ENCODE measurements at regions not wholly inside any gene's neighbourhood (a gene's known extent, or its start where the extent isn't known, plus 50 kb on each side); places are given as distances from the start of the nearest gene placed in this dataset.

DNA sequence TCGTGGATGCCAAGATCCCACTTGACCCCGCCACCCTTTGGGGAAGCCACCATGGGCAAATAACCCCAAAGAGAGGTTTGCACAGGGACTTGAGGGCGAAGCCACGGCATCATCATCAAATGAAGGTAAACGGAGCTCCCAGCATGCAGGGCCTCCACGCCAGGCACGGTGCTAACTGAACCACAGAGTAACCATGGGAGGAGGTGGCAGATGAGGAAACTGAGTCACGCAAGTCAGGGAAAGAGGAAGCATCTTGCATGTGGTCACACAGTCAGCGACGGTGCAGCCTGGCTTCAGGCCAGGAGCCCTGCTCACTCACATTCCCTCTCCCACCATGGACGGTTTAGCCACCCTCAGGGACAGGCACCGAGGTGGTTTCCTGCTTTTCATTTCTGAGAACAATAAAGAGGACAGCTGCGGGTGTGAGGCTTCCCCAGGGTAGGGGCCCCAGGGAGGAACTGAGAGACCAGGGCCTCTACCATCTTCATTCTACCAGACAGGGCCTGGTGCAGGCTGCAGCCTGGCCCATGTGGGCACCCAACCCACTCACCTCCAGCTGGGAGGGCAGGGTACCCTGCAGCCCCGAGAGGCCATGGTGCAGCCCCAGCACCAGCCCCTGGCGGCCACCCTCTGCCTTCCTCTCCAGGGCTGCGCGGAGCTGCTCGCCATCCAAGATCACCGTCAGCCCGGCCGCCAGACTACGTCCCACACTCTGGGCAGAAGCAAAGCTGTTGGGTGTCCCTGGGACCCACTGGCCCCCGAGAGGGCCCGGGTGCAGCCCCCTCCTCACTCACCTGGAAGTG is 78.3 kb downstream of the RMI2 start:
- Mint-ChIP-seq H3K36me3 (ENCODE audit: low read depth) (no peaks in the 10 kb centered on the region), H3K27ac (no peak overlapping the region), H3K27me3 (no peaks in the 10 kb centered on the region), H3K4me3 (no peak overlapping the region), H3K4me1 (peaks cover 2% of the 10 kb centered on the region), H3K9me3 (no peaks in the 10 kb centered on the region)
- DNase-seq = no peak
- intact Hi-C loops (cut with micrococcal nuclease) = no loop called here

DNA sequence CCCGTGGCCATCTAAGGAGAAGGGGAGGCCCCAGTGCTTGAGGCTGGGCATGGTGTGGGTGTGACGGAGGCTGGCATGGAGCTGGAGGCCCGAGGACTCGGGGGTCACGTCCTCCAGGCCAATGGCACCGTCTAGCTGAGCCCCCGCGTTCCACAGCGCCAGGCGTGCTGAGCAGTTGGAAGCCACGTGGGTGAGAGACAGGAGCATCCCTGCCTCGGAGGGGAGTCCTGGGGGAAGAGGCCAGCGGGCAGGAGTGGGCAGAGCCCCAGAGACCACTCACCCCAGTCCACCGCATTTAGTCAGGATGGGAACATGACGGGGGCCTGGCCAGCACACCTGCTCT is 78.8 kb downstream of the RMI2 start:
- Mint-ChIP-seq H3K4me3 (no peak overlapping the region), H3K36me3 (ENCODE audit: low read depth) (no peaks in the 10 kb centered on the region), H3K27ac (no peak overlapping the region), H3K27me3 (no peaks in the 10 kb centered on the region), H3K4me1 (peaks cover 2% of the 10 kb centered on the region), H3K9me3 (no peaks in the 10 kb centered on the region)
- intact Hi-C loops (cut with micrococcal nuclease) = no loop called here
- DNase-seq = no peak

- Mint-ChIP-seq H3K27me3 (no peaks in the 10 kb centered on the region), H3K4me1 (peaks cover 2% of the 10 kb centered on the region), H3K36me3 (ENCODE audit: low read depth) (no peaks in the 10 kb centered on the region), H3K9me3 (no peaks in the 10 kb centered on the region), H3K4me3 (no peak overlapping the region), H3K27ac (no peak overlapping the region)
- intact Hi-C loops (cut with micrococcal nuclease) = no loop called here
- no peak for DNase-seq
Observed at GRCh38 chr16:11425140-11425539, 79.9 kb downstream of the RMI2 start.

- no peak for DNase-seq
- intact Hi-C loops (cut with micrococcal nuclease) = no loop called here
- no peaks in the 10 kb centered on the region for H3K27me3 Mint-ChIP-seq
Observed at GRCh38 chr16:11428623-11428953, 83.3 kb downstream of the RMI2 start.

DNA sequence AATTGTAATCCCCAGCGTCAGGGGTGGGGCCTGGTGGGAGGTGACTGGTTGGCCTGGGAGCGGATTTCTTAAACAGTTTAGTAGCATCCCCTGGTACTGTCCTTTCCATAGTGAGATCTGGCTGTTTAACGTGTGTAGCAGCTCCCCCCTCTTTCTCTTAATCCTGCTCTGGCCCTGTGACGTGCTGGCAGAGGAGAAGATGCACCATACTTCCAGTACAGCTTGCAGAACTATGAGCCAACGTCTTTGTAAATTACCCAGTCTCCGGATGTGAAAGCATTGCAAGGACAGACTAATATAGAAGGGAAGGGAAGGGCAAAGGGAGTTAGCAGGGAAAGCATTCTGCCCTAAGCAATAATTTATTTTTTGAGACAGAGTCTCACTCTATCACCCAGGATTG is 83.9 kb downstream of the RMI2 start:
- DNase-seq = no peak
- no peaks in the 10 kb centered on the region for H3K4me1 Mint-ChIP-seq
- H3K27me3 Mint-ChIP-seq = no peaks in the 10 kb centered on the region
- H3K27ac Mint-ChIP-seq = no peak overlapping the region
- intact Hi-C loops (cut with micrococcal nuclease) = no loop called here
- H3K4me3 Mint-ChIP-seq = no peak overlapping the region
- H3K36me3 Mint-ChIP-seq (ENCODE audit: low read depth) = no peaks in the 10 kb centered on the region
- H3K9me3 Mint-ChIP-seq = no peaks in the 10 kb centered on the region

More at GRCh38 chr16:11428623-11428953, 83.3 kb downstream of the RMI2 start:
- Mint-ChIP-seq H3K27ac (no peak overlapping the region), H3K36me3 (ENCODE audit: low read depth) (no peaks in the 10 kb centered on the region), H3K4me3 (no peak overlapping the region), H3K4me1 (no peaks in the 10 kb centered on the region), H3K9me3 (no peaks in the 10 kb centered on the region)

DNA sequence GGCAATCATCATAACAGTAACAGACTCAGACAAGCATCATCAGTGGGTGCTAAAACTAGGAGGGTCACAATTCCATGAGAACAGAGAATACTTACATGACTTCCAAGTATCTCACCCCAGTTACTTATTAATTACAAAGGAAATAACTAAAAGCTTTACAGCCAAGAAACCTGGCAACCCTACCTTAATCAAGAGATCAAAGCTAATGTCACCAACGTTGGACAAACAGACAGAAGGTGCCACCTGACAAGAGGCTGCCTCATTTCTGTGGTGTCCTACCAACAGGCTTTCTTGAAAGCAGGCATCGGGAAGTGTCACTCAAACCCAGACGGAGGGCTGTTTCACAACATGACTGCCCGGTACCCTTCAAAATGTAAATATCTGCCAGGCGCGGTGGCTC is 84.6 kb downstream of the RMI2 start:
- H3K9me3 Mint-ChIP-seq = no peaks in the 10 kb centered on the region
- H3K27me3 Mint-ChIP-seq = no peaks in the 10 kb centered on the region
- intact Hi-C loops (cut with micrococcal nuclease) = no loop called here
- H3K36me3 Mint-ChIP-seq (ENCODE audit: low read depth) = no peaks in the 10 kb centered on the region
- no peak for DNase-seq
- no peak overlapping the region for H3K4me3 Mint-ChIP-seq
- H3K27ac Mint-ChIP-seq = no peak overlapping the region
- H3K4me1 Mint-ChIP-seq = no peaks in the 10 kb centered on the region

DNA sequence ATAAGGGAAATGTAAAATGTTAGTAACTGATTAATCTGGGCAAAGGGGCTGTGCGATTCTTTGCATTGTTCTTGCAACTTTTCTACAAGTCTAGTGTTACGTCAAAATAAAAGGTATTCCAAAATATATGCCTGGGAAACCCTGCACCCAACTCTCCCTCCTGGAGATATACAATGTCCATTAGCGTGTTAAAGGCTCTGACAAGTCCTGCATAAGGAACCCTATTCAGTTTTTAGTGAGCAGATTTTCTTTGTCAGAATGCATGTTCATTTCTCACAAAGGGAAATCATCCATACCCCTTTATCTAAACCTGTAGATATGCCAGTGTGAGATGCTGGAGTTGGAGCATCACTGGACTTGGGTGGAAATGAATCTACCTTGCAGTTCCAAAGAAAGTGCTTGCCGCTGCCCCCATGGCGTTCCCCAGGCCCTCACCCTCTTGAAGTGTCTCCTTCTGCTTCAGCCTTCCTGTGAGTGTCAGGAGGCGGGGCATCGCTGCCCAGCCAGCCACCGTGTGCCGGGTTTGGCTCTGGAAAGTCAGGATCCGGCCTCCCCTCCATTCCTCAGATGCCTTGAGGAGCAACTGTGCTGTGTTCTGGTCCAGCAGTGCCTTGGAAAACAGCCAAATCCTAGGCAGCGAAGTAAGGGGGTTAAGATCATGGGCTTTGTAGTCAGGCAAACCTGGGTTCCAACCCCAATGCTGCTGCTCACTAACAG is 85.5 kb downstream of the RMI2 start:
- H3K4me1 Mint-ChIP-seq = no peaks in the 10 kb centered on the region
- H3K27me3 Mint-ChIP-seq = no peaks in the 10 kb centered on the region
- H3K36me3 Mint-ChIP-seq (ENCODE audit: low read depth) = no peaks in the 10 kb centered on the region
- H3K27ac Mint-ChIP-seq = no peak overlapping the region
- intact Hi-C loops (cut with micrococcal nuclease) = no loop called here
- H3K9me3 Mint-ChIP-seq = no peaks in the 10 kb centered on the region
- H3K4me3 Mint-ChIP-seq = no peak overlapping the region
- no peak for DNase-seq

- Mint-ChIP-seq H3K4me1 (no peaks in the 10 kb centered on the region), H3K36me3 (ENCODE audit: low read depth) (no peaks in the 10 kb centered on the region), H3K27ac (no peak overlapping the region), H3K4me3 (no peak overlapping the region), H3K9me3 (no peaks in the 10 kb centered on the region), H3K27me3 (no peaks in the 10 kb centered on the region)
- no peak for DNase-seq
- intact Hi-C loops (cut with micrococcal nuclease) = no loop called here
Observed at GRCh38 chr16:11431915-11432465, 86.7 kb downstream of the RMI2 start.

DNA sequence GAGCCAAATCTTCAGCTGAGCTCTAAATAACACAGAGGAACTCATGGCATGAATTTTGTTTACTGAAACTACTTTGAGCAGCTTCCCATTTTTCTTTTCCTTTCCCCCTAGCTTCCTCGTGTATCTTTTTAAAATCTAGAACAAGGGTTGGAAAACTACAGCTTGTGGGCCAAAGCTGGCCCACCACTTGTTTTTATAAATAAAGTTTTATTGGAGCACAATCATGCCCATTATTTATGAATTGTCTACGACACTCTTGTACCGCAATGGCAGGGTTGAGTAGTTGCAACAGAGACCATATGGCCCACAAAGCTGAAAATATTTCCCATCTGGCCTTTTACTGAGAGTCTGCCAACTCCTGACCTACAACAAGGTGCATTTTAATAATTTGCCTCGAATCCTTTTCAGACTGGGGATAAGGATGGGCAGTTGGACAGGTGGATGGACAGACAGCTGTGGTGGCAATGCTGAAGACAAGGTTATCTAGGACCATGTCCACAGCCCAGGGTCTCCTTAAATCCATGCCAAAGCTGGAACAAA is 87.7 kb downstream of the RMI2 start:
- no peak for DNase-seq
- Mint-ChIP-seq H3K27ac (no peak overlapping the region), H3K27me3 (no peaks in the 10 kb centered on the region), H3K36me3 (ENCODE audit: low read depth) (no peaks in the 10 kb centered on the region), H3K9me3 (no peaks in the 10 kb centered on the region), H3K4me3 (no peak overlapping the region), H3K4me1 (no peaks in the 10 kb centered on the region)
- intact Hi-C loops (cut with micrococcal nuclease) = no loop called here

GRCh38 chr16:11435576-11435975 is 90.3 kb downstream of the RMI2 start:
- no peak for DNase-seq
- Mint-ChIP-seq H3K27me3 (no peaks in the 10 kb centered on the region), H3K36me3 (ENCODE audit: low read depth) (no peaks in the 10 kb centered on the region), H3K4me3 (no peak overlapping the region), H3K27ac (no peak overlapping the region), H3K9me3 (no peaks in the 10 kb centered on the region), H3K4me1 (no peaks in the 10 kb centered on the region)
- intact Hi-C loops (cut with micrococcal nuclease) = no loop called here

- Mint-ChIP-seq H3K4me3 (no peak overlapping the region), H3K4me1 (no peaks in the 10 kb centered on the region), H3K27me3 (no peaks in the 10 kb centered on the region), H3K27ac (no peak overlapping the region), H3K9me3 (no peaks in the 10 kb centered on the region), H3K36me3 (ENCODE audit: low read depth) (no peaks in the 10 kb centered on the region)
- DNase-seq = no peak
- intact Hi-C loops (cut with micrococcal nuclease) = no loop called here
Observed at GRCh38 chr16:11437069-11437468, 91.8 kb downstream of the RMI2 start.

DNA sequence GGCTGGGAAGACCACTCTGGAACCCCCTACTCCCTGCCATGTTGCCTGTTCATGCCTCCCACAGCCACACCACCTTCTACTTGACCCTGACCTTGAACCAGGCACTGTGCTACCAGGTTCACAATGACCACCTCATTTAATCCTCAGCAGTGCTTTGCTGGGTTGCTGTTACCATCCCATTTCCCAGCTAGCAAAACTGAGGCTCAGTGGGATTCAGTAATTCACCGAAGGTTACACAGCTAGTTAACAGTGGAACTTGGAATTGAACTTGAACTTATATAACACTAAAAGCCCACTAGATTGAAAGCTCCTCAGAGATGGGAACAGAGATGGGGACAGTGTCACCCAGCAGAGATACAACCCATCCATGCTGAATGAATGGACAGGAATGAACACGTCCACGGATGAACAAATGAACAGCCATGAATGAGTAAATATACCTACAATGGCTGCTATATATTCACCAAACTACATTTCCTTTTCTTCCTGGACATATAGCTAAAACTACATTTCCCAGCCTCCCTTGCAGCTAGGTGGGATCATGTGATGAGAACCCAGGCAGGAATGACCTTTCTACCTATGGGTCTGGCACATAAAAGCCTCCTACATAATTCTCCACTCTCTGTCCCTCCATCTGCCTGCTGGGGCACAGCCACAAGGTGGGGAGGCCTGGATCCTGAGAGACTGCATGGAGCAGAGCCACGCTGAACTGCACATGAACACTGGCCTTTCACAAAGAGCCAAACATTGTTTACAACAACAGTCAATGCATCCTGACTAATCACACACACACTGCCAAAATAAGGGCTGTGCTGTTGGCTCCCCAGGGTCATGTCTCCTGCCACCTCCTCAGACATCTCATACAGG is 94.8 kb downstream of the RMI2 start:
- intact Hi-C loops (cut with micrococcal nuclease) = no loop called here

GRCh38 chr16:11440657-11441012 is 95.4 kb downstream of the RMI2 start:
- no peak overlapping the region for H3K4me3 Mint-ChIP-seq
- intact Hi-C loops (cut with micrococcal nuclease) = no loop called here
- H3K27me3 Mint-ChIP-seq = no peaks in the 10 kb centered on the region
- no peaks in the 10 kb centered on the region for H3K4me1 Mint-ChIP-seq
- no peaks in the 10 kb centered on the region for H3K36me3 Mint-ChIP-seq (ENCODE audit: low read depth)
- H3K9me3 Mint-ChIP-seq = no peaks in the 10 kb centered on the region
- DNase-seq = no peak
- H3K27ac Mint-ChIP-seq = no peak overlapping the region

More for the DNA sequence above, 94.8 kb downstream of the RMI2 start:
- H3K27me3 Mint-ChIP-seq = no peaks in the 10 kb centered on the region
- no peaks in the 10 kb centered on the region for H3K36me3 Mint-ChIP-seq (ENCODE audit: low read depth)
- DNase-seq = no peak
- H3K9me3 Mint-ChIP-seq = no peaks in the 10 kb centered on the region
- no peak overlapping the region for H3K4me3 Mint-ChIP-seq
- H3K4me1 Mint-ChIP-seq = no peaks in the 10 kb centered on the region
- no peak overlapping the region for H3K27ac Mint-ChIP-seq

DNA sequence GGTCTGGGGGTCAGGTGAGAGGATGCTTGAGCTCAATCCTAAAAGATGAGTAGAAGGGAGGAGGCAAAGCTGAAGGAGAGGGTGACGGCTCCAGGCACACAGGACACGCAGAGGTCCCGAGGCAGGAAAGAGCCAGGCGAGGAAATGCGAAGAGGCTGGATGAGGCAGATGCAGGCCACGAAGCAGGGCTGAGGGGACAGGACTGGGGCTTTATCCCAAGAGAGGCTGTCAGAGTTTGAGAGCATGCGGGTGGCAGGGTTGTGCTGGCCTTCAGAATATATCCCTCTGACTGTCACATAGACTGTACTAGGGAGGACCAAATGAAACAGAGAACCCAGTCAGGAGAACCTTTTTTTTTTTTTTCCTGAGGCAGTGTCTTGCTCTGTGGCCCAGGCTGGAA is 100.2 kb downstream of the RMI2 start:
- Mint-ChIP-seq H3K4me1 (no peaks in the 10 kb centered on the region), H3K36me3 (ENCODE audit: low read depth) (no peaks in the 10 kb centered on the region)
- intact Hi-C loops (cut with micrococcal nuclease) = no loop called here

More for the DNA sequence above, 100.2 kb downstream of the RMI2 start:
- DNase-seq = no peak
- Mint-ChIP-seq H3K27me3 (no peaks in the 10 kb centered on the region), H3K9me3 (no peaks in the 10 kb centered on the region), H3K27ac (no peak overlapping the region), H3K4me3 (no peak overlapping the region)
